HG03432 (cell line): ENCODE measurements at regions not wholly inside any gene's neighbourhood (a gene's known extent, or its start where the extent isn't known, plus 50 kb on each side); places are given as distances from the start of the nearest gene placed in this dataset.
"Not testable (repeated sequence)": the region's sequence is repeated elsewhere in the genome, so short reads cannot be mapped to it uniquely, and the experiment has no call there.

Experiments
- ATAC-seq: cut with Tn5 transposase; IDR thresholded peaks from one replicate; pipeline ENCODE4 v1.9.1; 2021; ENCODE audit warnings: mild to moderate bottlenecking, moderate library complexity; ENCODE audit not compliant: unreplicated experiment

GRCh38 chr1:53398576-53399365 is 60.4 kb upstream of the DMRTB1 start:
- ATAC-seq = no peak

DNA sequence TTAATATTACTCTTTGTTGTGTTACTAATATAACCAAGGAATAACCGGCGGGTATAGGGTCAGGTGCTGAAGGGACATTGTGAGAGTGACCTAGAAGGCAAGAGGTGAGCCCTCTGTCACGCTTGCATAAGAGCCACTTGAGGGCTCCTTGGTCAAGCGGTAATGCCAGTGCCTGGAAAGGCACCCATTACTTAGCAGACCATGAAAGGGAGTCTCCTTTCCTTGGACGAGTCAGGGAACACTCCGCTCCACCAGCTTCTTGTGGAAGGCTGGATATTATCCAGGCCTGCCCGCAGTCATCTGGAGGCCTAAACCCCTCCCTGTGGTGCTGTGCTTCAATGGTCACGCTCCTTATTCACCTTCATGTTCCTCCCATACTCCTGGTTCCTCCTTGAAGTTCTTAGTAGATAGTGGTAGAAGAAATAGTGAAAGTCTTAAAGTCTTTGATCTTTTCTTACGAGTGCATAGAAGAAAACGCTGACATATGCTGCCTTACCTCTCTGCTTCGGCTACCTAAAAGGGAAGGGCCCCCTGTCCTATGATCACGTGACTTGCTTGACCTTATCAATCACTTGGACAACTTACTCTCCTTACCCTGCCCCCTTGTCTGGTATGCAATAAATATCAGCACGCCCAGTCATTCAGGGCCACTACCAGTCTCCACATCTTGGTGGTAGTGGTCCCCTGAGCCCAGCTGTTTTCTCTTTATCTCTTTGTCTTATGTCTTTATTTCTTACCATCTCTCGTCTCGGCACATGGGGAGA is 59.6 kb upstream of the DMRTB1 start:
- ATAC-seq = not testable (repeated sequence)

- ATAC-seq = no peak
Measured at GRCh38 chr1:53400761-53401674, 58.2 kb upstream of the DMRTB1 start.

DNA sequence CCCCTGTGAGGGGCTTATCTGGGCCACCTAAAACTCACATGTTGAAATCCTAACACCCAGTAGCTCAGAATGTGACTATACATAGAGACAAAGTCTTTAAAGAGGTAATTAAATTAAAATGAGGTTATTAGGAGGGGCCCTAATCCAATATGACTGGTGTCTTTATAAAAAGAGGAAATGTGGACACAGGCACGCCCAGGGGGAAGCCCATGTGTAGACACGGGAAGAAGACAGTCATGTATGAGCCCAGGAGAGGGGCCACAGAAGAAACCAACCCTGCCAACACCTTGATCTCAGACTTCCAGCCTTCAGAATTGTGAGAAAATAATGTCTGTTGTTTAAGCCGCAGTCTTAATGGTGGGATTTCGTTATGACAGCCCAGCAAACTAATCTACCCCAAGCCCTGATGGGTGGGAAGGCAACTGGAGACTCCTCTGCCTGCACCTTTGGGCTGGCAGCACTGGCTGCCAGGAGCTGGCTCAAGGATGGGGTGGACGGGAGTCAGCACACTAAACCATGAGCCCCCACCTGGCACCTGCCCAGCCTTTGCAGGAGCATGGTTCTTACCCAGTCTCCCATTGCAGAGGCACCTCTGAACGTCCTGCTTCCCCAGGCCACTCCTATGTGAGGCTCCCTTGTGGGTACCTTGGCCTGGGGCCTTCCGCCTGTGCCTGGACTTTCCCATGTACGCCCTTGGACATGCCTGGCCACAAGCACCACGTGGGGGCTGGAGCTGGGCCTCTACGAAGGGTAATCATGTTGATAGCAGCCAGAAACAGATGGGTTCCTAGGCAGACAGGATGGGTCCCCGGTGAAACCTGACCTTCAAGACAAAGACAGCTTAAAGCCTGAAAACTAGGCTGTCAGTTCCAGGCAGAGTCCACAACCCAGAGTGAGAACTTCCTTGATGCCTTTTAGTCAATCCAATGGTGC is 57.1 kb upstream of the DMRTB1 start:
- ATAC-seq = no peak

- no peak for ATAC-seq
Measured at GRCh38 chr1:53402891-53403655, 56.1 kb upstream of the DMRTB1 start.

DNA sequence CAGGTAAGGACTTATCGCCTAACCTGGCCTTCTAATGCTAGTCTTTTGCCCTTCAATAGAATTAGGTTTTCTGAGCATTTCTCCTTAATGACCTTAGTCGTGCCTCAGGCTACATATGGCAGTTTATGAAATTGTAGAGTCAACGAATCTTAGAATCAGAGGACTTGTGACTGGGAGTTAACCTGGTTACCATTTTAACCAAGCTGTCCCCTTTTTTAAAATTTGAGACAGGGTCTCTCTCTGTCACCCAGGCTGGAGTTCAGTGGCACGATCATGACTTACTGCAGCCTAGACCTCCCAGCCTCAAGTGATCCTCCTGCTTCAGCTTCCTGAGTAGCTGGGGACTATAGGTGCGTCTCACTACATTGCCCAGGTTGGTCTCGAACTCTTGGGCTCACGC is 53.5 kb upstream of the DMRTB1 start:
- no peak for ATAC-seq

GRCh38 chr1:53406551-53407235 is 52.5 kb upstream of the DMRTB1 start:
- no peak for ATAC-seq

DNA sequence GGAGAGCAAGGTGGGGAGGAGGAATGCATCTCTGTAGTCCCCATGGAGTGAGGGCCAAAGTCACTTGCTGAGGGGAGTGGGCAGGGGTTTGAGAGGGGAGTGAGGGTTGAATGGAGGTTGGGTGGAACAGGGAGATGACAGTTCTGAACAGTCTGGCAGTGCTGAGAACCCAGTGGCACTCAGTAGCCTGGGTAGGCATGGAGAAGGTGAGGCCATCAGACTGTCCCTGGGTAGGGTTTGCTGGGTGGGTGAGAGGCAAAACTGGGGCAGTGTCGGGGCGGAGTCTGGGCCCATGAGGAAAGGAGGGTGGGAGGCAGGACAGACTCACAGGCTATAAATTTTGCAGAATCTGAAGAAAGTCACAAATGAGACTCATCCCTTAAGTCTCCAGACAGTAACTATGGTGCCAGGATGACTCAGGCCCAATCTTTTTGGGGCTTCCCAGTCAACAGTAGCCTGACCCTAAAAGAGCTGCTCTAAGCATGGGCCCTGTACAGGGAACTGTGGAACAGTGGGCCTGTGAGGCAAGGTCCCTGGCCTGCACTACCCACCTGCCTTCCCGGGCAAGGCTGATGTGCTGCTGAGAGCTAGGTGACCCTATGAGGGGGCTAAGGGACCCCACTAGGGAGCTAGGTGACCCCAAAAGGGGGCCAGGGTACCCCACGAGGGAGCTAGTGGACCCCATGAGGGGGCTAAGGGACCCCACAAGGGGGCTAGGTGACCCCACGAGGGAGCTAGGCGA is 51.0 kb upstream of the DMRTB1 start:
- ATAC-seq = no peak

- ATAC-seq = no peak
Measured at GRCh38 chr1:53408755-53409129, 50.5 kb upstream of the DMRTB1 start.

- no peak for ATAC-seq
Measured at GRCh38 chr1:53409233-53409632, 50.0 kb upstream of the DMRTB1 start.
